CD14-positive monocyte (primary cell): ENCODE measurements at regions not wholly inside any gene's neighbourhood (a gene's known extent, or its start where the extent isn't known, plus 50 kb on each side); places are given as distances from the start of the nearest gene placed in this dataset.
A peak's percentile ranks its signal among the peaks of the same experiment; 100 is the strongest.

Source experiments
- DNase-seq, 3 donors: peaks; one replicate each; pipeline ENCODE4 v3.0.0-alpha.2; 2011 to 2022
- H2AFZ ChIP-seq: 2 replicates; pipeline ENCODE4 v1.6.0; 2012; ENCODE audit warnings: mild to moderate bottlenecking, low read depth, low read length, inconsistent platforms; ENCODE audit not compliant: insufficient read depth, poor library complexity, severe bottlenecking
- H3K27ac ChIP-seq, 2 donors: 1 replicate in 1 of 2; 2 replicates in 1 of 2; pipeline ENCODE4 v1.5.1; 2012 to 2013; ENCODE audit warnings: low read length in 2 of 2, control low read depth in 1 of 2, inconsistent platforms in 1 of 2, low read depth in 1 of 2, mild to moderate bottlenecking in 1 of 2
- H3K27me3 ChIP-seq, 2 donors: one replicate each; pipeline versions ENCODE4 v1.6.0 to v1.6.1; 2011 to 2013; ENCODE audit warnings: low read length in 2 of 2; ENCODE audit not compliant: control insufficient read depth in 2 of 2, insufficient read depth in 2 of 2
- H3K36me3 ChIP-seq, 2 donors: replicated peaks in 1 of 2; 1 replicate in 1 of 2; 2 replicates in 1 of 2; pipeline versions ENCODE4 v1.5.1 to v1.6.1; 2012 to 2013; ENCODE audit warnings: low read length in 2 of 2, control low read depth in 1 of 2, inconsistent platforms in 1 of 2, mild to moderate bottlenecking in 1 of 2; ENCODE audit not compliant: insufficient read depth in 2 of 2, control insufficient read depth in 1 of 2
- H3K4me1 ChIP-seq, 2 donors: 1 replicate in 1 of 2; 2 replicates in 1 of 2; pipeline versions ENCODE4 v1.5.1 to v1.6.1; 2012 to 2013; ENCODE audit warnings: low read length in 2 of 2, control low read depth in 1 of 2, inconsistent platforms in 1 of 2, mild to moderate bottlenecking in 1 of 2, moderate library complexity in 1 of 2; ENCODE audit not compliant: insufficient read depth in 2 of 2, control insufficient read depth in 1 of 2
- H3K4me2 ChIP-seq: replicated peaks from 2 replicates; pipeline ENCODE3; 2012; ENCODE audit warnings: low read length, moderate library complexity, mild to moderate bottlenecking; ENCODE audit not compliant: poor library complexity, severe bottlenecking; ENCODE audit errors: extremely low read depth
- H3K4me3 ChIP-seq, 3 experiments: fragments of 200-600 bp in 1 of 3; sonication (generic) in 1 of 3; replicated peaks in 1 of 3; 1 replicate in 2 of 3; 2 replicates in 1 of 3; pipeline ENCODE4 v1.5.1; 2011 to 2013; ENCODE audit warnings: low read length in 3 of 3, mild to moderate bottlenecking in 3 of 3, control low read depth in 2 of 3, low read depth in 2 of 3, inconsistent platforms in 1 of 3, moderate library complexity in 1 of 3
- H3K79me2 ChIP-seq: 2 replicates; pipeline ENCODE4 v1.6.0; 2012; ENCODE audit warnings: mild to moderate bottlenecking, control low read depth, inconsistent platforms, low read length, moderate library complexity; ENCODE audit not compliant: insufficient read depth
- H3K9ac ChIP-seq: 2 replicates; pipeline ENCODE4 v1.6.0; 2017; ENCODE audit warnings: low read length, mild to moderate bottlenecking; ENCODE audit not compliant: insufficient read depth, poor library complexity, severe bottlenecking
- H3K9me3 ChIP-seq, 2 donors: replicated peaks in 1 of 2; 1 replicate in 1 of 2; 2 replicates in 1 of 2; pipeline versions ENCODE4 v1.5.1 to v1.6.1; 2012 to 2013; ENCODE audit warnings: low read length in 2 of 2, control low read depth in 1 of 2; ENCODE audit not compliant: control insufficient read depth in 1 of 2, insufficient read depth in 1 of 2
- H4K20me1 ChIP-seq: 2 replicates; pipeline ENCODE4 v1.6.0; 2012; ENCODE audit warnings: mild to moderate bottlenecking, low read length, control low read depth, moderate library complexity; ENCODE audit not compliant: insufficient read depth
- H3K27ac Mint-ChIP-seq, 7 donors: one replicate each; pipeline ENCODE4 v1.8.0; 2020; ENCODE audit warnings: mild to moderate bottlenecking in 7 of 7, mixed read lengths in 7 of 7, moderate library complexity in 6 of 7, inconsistent platforms in 2 of 7
- H3K27me3 Mint-ChIP-seq, 3 donors: one replicate each; pipeline ENCODE4 v1.8.0; 2021 to 2022; ENCODE audit warnings: low read depth in 3 of 3, mild to moderate bottlenecking in 3 of 3, mixed read lengths in 3 of 3, moderate library complexity in 3 of 3, inconsistent platforms in 1 of 3
- H3K36me3 Mint-ChIP-seq, 2 donors: one replicate each; pipeline ENCODE4 v1.8.0; 2020; ENCODE audit warnings: mixed read lengths in 2 of 2, inconsistent platforms in 1 of 2, mild to moderate bottlenecking in 1 of 2
- H3K4me1 Mint-ChIP-seq: one replicate; pipeline ENCODE4 v1.8.0; 2020; ENCODE audit warnings: mild to moderate bottlenecking, mixed read lengths
- H3K4me3 Mint-ChIP-seq, 2 donors: one replicate each; pipeline ENCODE4 v1.8.0; 2020; ENCODE audit warnings: mild to moderate bottlenecking in 2 of 2, mixed read lengths in 2 of 2, moderate library complexity in 1 of 2
- H3K9me3 Mint-ChIP-seq, 7 donors: one replicate each; pipeline ENCODE4 v1.8.0; 2020 to 2022; ENCODE audit warnings: mixed read lengths in 7 of 7, mild to moderate bottlenecking in 6 of 7, moderate library complexity in 6 of 7, inconsistent platforms in 2 of 7
- WGBS: methylation state at CpG from one replicate; pipeline ENCODE4 v1.1.5; 2013; ENCODE audit warnings: missing lambda C conversion rate; ENCODE audit not compliant: insufficient coverage; 5-methylcytosine and 5-hydroxymethylcytosine counted together
- intact Hi-C, 2 donors: fragments of 100-400 bp; cut with micrococcal nuclease; formaldehyde crosslinking; loops; one replicate each; pipeline versions ENCODE4 v1.15.0 to v1.15.1; 2023
- TF ChIP-seq, protein P1 (sequence below): fragments of 200-600 bp; IDR thresholded peaks from one replicate; pipeline ENCODE4 v1.8.0; 2022; ENCODE audit warnings: antibody characterized with exemption, mild to moderate bottlenecking

- H3K27me3 ChIP-seq: no peaks in the 10 kb centered on the region
- WGBS: no CpG with 5 or more reads among the region's 1 CpG
- H3K9me3 ChIP-seq: no peaks in the 10 kb centered on the region
- Mint-ChIP-seq H3K4me1 (peaks cover 94% of the 10 kb centered on the region), H3K36me3 (peaks cover 0 to 4% of the 10 kb centered on the region in 2 donors), H3K9me3 (peaks cover 0 to 2% (median 0%) of the 10 kb centered on the region in 7 donors), H3K27me3 (peaks cover 0 to 4% (median 2%) of the 10 kb centered on the region in 3 donors), H3K4me3 (peak overlapping the region in 1 of 2 donors; percentile 41), H3K27ac (peak overlapping the region in 6 of 7 donors; percentile 40 to 85 (median 67))
- intact Hi-C loops: loop anchor here (5.0 kb wide), 2 partner anchors 36 to 41 kb away; no protein-coding TSS in a partner anchor
- H3K79me2 ChIP-seq: peaks cover 21% of the 10 kb centered on the region
- no peak for DNase-seq
- H2AFZ ChIP-seq: no peak overlapping the region
- H3K4me2 ChIP-seq: no peak overlapping the region
- H4K20me1 ChIP-seq: no peaks in the 10 kb centered on the region
- TF ChIP-seq, protein P1, sequence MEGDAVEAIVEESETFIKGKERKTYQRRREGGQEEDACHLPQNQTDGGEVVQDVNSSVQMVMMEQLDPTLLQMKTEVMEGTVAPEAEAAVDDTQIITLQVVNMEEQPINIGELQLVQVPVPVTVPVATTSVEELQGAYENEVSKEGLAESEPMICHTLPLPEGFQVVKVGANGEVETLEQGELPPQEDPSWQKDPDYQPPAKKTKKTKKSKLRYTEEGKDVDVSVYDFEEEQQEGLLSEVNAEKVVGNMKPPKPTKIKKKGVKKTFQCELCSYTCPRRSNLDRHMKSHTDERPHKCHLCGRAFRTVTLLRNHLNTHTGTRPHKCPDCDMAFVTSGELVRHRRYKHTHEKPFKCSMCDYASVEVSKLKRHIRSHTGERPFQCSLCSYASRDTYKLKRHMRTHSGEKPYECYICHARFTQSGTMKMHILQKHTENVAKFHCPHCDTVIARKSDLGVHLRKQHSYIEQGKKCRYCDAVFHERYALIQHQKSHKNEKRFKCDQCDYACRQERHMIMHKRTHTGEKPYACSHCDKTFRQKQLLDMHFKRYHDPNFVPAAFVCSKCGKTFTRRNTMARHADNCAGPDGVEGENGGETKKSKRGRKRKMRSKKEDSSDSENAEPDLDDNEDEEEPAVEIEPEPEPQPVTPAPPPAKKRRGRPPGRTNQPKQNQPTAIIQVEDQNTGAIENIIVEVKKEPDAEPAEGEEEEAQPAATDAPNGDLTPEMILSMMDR: no peak
- peak overlapping the region; percentile 34 to 38 for H3K27ac ChIP-seq
- H3K36me3 ChIP-seq: no peaks in the 10 kb centered on the region
- H3K4me1 ChIP-seq: peaks cover 97 to 100% of the 10 kb centered on the region in 2 donors
- no peak overlapping the region for H3K9ac ChIP-seq
- no peak overlapping the region for H3K4me3 ChIP-seq
Observed at GRCh38 chr2:43171789-43172188, 54.6 kb downstream of the ZFP36L2 start.

GRCh38 chr2:43170405-43171105, 55.9 kb downstream of the ZFP36L2 start:
- TF ChIP-seq, protein P1: no peak
- peak overlapping the region; percentile 98 to 100 (median 99) for H3K27ac Mint-ChIP-seq
- Histone ChIP-seq H3K27me3 (no peaks in the 10 kb centered on the region), H3K4me1 (peaks cover 87 to 92% of the 10 kb centered on the region in 2 donors), H3K4me3 (peak overlapping the region in 1 of 3 experiments; percentile 72), H3K9me3 (no peaks in the 10 kb centered on the region), H3K4me2 (peak overlapping the region; percentile 80), H3K79me2 (peaks cover 21% of the 10 kb centered on the region), H3K27ac (peak overlapping the region; percentile 91 to 92), H3K36me3 (no peaks in the 10 kb centered on the region), H4K20me1 (no peaks in the 10 kb centered on the region), H2AFZ (peak overlapping the region; percentile 30), H3K9ac (no peak overlapping the region)
- peaks cover 87% of the 10 kb centered on the region for H3K4me1 Mint-ChIP-seq
- H3K4me3 Mint-ChIP-seq: peak overlapping the region; percentile 65 to 80
- intact Hi-C loops: loop anchor here (5.0 kb wide), 2 partner anchors 37 to 42 kb away; no protein-coding TSS in a partner anchor
- H3K9me3 Mint-ChIP-seq: peaks cover 0 to 3% (median 0%) of the 10 kb centered on the region in 7 donors
- DNase-seq: no peak
- 24% methylated on average over 17 of the region's 21 CpGs for WGBS
- peaks cover 0 to 4% (median 2%) of the 10 kb centered on the region in 3 donors for H3K27me3 Mint-ChIP-seq
- H3K36me3 Mint-ChIP-seq: peaks cover under 1 to 4% of the 10 kb centered on the region in 2 donors
